ENCODE measurements at regions not wholly inside any gene's neighbourhood (a gene's known extent, or its start where the extent isn't known, plus 50 kb on each side); places are given as distances from the start of the nearest gene placed in this dataset.
A peak's percentile ranks its signal among the peaks of the same experiment; 100 is the strongest.
"Not testable (repeated sequence)": the region's sequence is repeated elsewhere in the genome, so short reads cannot be mapped to it uniquely, and the experiment has no call there.

GRCh38 chr10:47165711-47166404 lies 134.1 kb upstream of the GDF10 start:
- H3K27ac Mint-ChIP-seq: peak overlapping the region; percentile 86
- intact Hi-C loops (cut with micrococcal nuclease): no loop called here
- H3K4me3 Mint-ChIP-seq: peak overlapping the region; percentile 76
- H3K36me3 Mint-ChIP-seq (ENCODE audit: low read depth): no peaks in the 10 kb centered on the region
- H3K4me1 Mint-ChIP-seq: peaks cover 20% of the 10 kb centered on the region
- no peaks in the 10 kb centered on the region for H3K9me3 Mint-ChIP-seq
- DNase-seq: peak; percentile 79
- H3K27me3 Mint-ChIP-seq: peaks cover 7% of the 10 kb centered on the region

DNA sequence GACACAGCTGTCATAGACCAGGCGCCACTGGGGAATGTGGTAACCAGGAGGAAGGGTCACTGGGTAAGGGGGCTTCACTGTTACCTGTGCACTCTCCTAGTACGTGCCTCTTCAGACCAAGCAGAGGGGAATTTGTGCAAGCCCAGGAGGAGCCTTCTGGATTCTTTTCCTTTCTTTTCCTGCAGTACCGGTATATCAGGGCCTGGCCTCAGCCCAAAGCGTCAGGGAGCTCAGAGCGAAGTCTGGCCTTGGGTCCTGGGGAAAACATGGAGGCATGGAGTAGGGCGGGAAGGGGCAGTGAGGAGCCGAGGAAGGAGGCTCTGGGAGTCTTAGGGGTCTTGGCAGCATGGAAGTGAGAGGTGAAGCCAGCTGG lies 133.6 kb upstream of the GDF10 start:
- peaks cover 20% of the 10 kb centered on the region for H3K4me1 Mint-ChIP-seq
- no peaks in the 10 kb centered on the region for H3K9me3 Mint-ChIP-seq
- H3K36me3 Mint-ChIP-seq (ENCODE audit: low read depth): no peaks in the 10 kb centered on the region
- intact Hi-C loops (cut with micrococcal nuclease): no loop called here
- H3K27ac Mint-ChIP-seq: peak overlapping the region; percentile 86
- H3K4me3 Mint-ChIP-seq: no peak overlapping the region
- peaks cover 7% of the 10 kb centered on the region for H3K27me3 Mint-ChIP-seq
- no peak for DNase-seq

GRCh38 chr10:47166808-47167581 lies 133.0 kb upstream of the GDF10 start:
- intact Hi-C loops (cut with micrococcal nuclease); H3K36me3 Mint-ChIP-seq (ENCODE audit: low read depth); H3K27ac Mint-ChIP-seq; H3K27me3 Mint-ChIP-seq; DNase-seq; H3K4me3 Mint-ChIP-seq; H3K9me3 Mint-ChIP-seq: not testable (repeated sequence)
- H3K4me1 Mint-ChIP-seq: peaks cover 20% of the 10 kb centered on the region

- no peak overlapping the region for H3K4me3 Mint-ChIP-seq
- no peaks in the 10 kb centered on the region for H3K36me3 Mint-ChIP-seq (ENCODE audit: low read depth)
- peaks cover 20% of the 10 kb centered on the region for H3K4me1 Mint-ChIP-seq
- DNase-seq: no peak
- intact Hi-C loops (cut with micrococcal nuclease): no loop called here
- H3K9me3 Mint-ChIP-seq: no peaks in the 10 kb centered on the region
- peaks cover 7% of the 10 kb centered on the region for H3K27me3 Mint-ChIP-seq
- no peak overlapping the region for H3K27ac Mint-ChIP-seq
Observed at GRCh38 chr10:47167591-47167990, 132.4 kb upstream of the GDF10 start.

GRCh38 chr10:47169581-47169980 lies 130.4 kb upstream of the GDF10 start:
- intact Hi-C loops (cut with micrococcal nuclease): no loop called here

GRCh38 chr10:47173929-47174442 lies 126.0 kb upstream of the GDF10 start:
- H3K27ac Mint-ChIP-seq: no peak overlapping the region
- peaks cover 8% of the 10 kb centered on the region for H3K27me3 Mint-ChIP-seq
- intact Hi-C loops (cut with micrococcal nuclease): no loop called here
- H3K9me3 Mint-ChIP-seq: no peaks in the 10 kb centered on the region
- H3K4me3 Mint-ChIP-seq: no peak overlapping the region
- peaks cover 2% of the 10 kb centered on the region for H3K4me1 Mint-ChIP-seq
- no peaks in the 10 kb centered on the region for H3K36me3 Mint-ChIP-seq (ENCODE audit: low read depth)
- DNase-seq: no peak

More at GRCh38 chr10:47169581-47169980, 130.4 kb upstream of the GDF10 start:
- Mint-ChIP-seq H3K27ac (no peak overlapping the region), H3K27me3 (peaks cover 9% of the 10 kb centered on the region), H3K4me3 (no peak overlapping the region), H3K4me1 (peaks cover 19% of the 10 kb centered on the region), H3K9me3 (no peaks in the 10 kb centered on the region), H3K36me3 (ENCODE audit: low read depth) (no peaks in the 10 kb centered on the region)
- no peak for DNase-seq

GRCh38 chr10:47175181-47176123 lies 124.5 kb upstream of the GDF10 start:
- H3K36me3 Mint-ChIP-seq (ENCODE audit: low read depth): no peaks in the 10 kb centered on the region
- DNase-seq: no peak
- no peak overlapping the region for H3K4me3 Mint-ChIP-seq
- no peaks in the 10 kb centered on the region for H3K4me1 Mint-ChIP-seq
- H3K27me3 Mint-ChIP-seq: peaks cover 3% of the 10 kb centered on the region
- no peak overlapping the region for H3K27ac Mint-ChIP-seq
- no peaks in the 10 kb centered on the region for H3K9me3 Mint-ChIP-seq
- intact Hi-C loops (cut with micrococcal nuclease): no loop called here

DNA sequence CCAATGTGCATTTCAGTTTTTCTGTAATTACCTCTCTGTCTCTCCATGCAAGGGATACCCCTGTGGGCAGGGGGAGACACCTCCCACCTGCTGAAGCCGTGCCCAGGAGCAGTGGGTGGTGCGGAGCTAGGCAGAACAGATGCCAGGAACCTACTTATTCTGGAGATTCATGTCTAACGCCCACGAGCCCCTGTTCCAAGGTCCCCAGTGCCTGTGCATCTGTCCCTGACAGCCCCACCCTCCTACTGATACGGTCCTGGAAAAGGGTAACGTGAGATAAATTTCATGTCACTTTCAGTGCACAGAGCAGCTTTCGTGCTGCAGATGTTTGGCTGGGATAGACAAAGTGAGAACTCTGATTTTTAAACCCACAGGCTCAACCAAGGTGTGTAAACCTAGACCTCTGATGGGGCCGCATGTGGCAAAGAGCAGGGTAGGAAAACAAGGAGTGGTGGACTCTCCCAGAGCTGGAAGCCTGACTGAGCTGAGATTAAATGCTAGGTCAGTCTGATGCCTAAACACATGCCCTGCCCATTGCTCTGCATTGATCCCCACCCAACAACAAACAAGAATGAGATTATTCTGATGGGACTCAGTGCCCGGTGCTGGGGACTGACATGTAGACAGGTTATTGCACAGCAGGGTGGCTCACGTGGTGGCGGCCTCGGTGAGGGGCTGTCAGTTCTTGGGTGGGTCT lies 123.6 kb upstream of the GDF10 start:
- H3K9me3 Mint-ChIP-seq: no peaks in the 10 kb centered on the region
- no peaks in the 10 kb centered on the region for H3K4me1 Mint-ChIP-seq
- no peak for DNase-seq
- H3K36me3 Mint-ChIP-seq (ENCODE audit: low read depth): no peaks in the 10 kb centered on the region
- intact Hi-C loops (cut with micrococcal nuclease): no loop called here
- H3K4me3 Mint-ChIP-seq: no peak overlapping the region
- peaks cover 3% of the 10 kb centered on the region for H3K27me3 Mint-ChIP-seq
- no peak overlapping the region for H3K27ac Mint-ChIP-seq

DNA sequence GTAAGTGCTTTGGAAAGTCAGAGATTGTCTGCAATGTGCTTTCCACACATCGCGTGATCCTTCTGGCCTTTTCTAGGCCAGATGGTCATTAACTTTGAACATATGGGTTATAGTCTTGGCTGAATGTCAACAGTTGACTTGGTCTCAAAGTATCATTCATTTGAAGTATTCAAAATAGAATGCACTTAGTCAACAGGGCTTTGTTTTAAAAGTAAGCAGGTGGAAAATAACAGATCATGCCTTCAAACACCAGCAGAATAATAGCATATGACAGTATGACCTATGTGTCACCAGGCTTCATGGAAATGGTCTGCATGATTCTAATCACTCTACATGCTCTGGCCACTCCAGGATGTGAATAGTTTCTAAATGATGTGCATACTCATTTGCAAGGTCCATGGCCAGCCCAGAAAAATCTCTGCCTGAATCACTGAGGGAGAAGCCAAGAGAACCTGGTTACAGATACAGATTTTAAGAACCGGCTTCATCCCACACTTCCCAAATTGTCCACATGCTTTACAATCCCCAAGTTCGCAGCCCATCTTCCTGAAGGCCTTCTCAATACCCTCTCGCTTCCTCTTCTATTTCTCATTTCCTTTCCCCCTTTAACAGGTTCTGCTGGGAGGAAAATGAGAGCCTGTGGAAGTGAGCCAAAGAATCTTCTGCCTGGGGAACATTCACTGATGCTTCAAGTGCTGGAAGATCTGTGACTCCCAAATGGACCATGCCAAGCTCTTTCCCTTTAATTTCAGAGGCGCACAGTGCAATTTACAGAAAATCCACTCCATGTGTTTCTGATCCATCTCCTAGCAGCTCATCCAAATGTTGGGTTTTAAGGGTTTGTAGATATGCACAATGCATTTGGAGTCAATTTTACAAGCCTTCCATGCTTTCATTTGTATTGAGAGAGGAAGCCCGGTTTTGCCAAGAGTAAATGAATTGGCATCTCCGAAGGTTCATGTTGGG lies 122.8 kb upstream of the GDF10 start:
- Mint-ChIP-seq H3K27me3 (peaks cover 3% of the 10 kb centered on the region), H3K36me3 (ENCODE audit: low read depth) (no peaks in the 10 kb centered on the region), H3K4me3 (no peak overlapping the region), H3K9me3 (no peaks in the 10 kb centered on the region), H3K27ac (no peak overlapping the region), H3K4me1 (no peaks in the 10 kb centered on the region)
- intact Hi-C loops (cut with micrococcal nuclease): no loop called here
- DNase-seq: no peak

DNA sequence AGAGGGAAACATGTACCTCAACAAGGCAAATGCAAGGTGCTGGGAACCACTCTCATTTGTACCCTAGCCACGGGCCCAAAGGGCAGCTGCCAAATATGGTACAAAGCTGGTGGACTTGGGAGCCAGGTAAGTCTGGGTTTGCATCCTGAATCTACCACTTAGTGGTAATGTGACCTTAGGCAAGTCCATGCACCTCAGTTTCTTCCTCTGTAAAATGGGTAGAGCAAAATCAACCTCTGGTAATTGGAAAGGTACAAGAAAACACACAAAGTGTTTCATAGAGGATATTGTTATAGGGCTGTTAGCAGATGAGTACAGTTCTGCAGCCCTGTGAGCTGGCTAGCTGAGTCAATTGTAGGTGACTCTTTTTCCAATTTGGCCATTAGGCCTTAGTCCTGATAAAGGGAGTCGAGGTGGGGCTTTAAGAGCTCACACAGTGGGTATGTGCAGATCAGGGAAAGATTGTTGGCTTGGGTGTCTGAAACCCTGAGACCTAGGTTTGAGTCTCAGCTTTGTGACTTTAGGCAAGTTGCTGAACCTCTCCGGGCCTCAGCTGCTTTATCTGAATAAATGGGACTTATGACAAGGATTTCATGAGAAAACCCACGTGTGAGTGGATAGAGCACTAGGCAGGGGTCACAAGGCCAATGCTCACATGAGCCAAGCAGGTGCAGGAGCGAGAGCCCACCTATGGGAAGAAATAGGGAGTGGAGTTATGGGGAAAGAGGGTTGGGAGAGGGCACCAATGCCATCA lies 121.3 kb upstream of the GDF10 start:
- no peaks in the 10 kb centered on the region for H3K9me3 Mint-ChIP-seq
- no peaks in the 10 kb centered on the region for H3K36me3 Mint-ChIP-seq (ENCODE audit: low read depth)
- no peak overlapping the region for H3K27ac Mint-ChIP-seq
- no peaks in the 10 kb centered on the region for H3K27me3 Mint-ChIP-seq
- intact Hi-C loops (cut with micrococcal nuclease): no loop called here
- H3K4me3 Mint-ChIP-seq: no peak overlapping the region
- no peaks in the 10 kb centered on the region for H3K4me1 Mint-ChIP-seq
- peak; percentile 67 for DNase-seq

DNA sequence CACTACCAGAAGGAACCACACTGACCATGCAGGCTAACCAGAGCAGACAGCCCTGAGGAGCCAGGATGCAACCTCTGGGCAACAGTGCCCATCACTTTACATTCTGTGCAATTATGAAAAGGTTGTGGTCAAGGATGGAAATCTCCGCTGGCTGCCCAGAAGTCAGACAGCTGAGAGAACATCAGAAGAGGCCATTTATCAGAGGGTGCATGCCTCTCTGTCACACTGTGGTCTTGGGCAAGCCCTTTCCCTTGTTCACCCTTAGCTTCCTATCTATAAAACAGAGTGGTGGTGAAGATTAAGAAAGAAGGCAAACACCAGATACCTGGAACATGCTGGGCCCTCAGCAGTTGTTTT lies 120.7 kb upstream of the GDF10 start:
- H3K9me3 Mint-ChIP-seq: no peaks in the 10 kb centered on the region
- intact Hi-C loops (cut with micrococcal nuclease): no loop called here

More for the DNA sequence above, 120.7 kb upstream of the GDF10 start:
- no peaks in the 10 kb centered on the region for H3K36me3 Mint-ChIP-seq (ENCODE audit: low read depth)
- H3K27me3 Mint-ChIP-seq: no peaks in the 10 kb centered on the region
- H3K4me3 Mint-ChIP-seq: no peak overlapping the region
- peak; percentile 67 for DNase-seq
- no peaks in the 10 kb centered on the region for H3K4me1 Mint-ChIP-seq
- no peak overlapping the region for H3K27ac Mint-ChIP-seq
